ENCODE measurements at regions not wholly inside any gene's neighbourhood (a gene's known extent, or its start where the extent isn't known, plus 50 kb on each side); places are given as distances from the start of the nearest gene placed in this dataset.

- no peaks in the 10 kb centered on the region for H3K4me1 ChIP-seq (replicated peaks in 1 of 2)
- no peak overlapping the region for H3K4me3 ChIP-seq
- WGBS, 4 donors: 36 to 53% (median 44%) methylated on average over 4 of the region's 4 CpGs
- H3K27me3 ChIP-seq: no peaks in the 10 kb centered on the region
- H3K36me3 ChIP-seq (replicated peaks in 1 of 2): no peaks in the 10 kb centered on the region
- H3K9me3 ChIP-seq (replicated peaks in 1 of 3): peaks cover 0 to 6% (median 0%) of the 10 kb centered on the region in 3 donors
- TF ChIP-seq CTCF (IDR thresholded peaks at IDR 0.05): no peak
- no peak for TF ChIP-seq POLR2A (IDR thresholded peaks at IDR 0.05)
- intact Hi-C loops (cut with DNase I): no loop called here
- H3K27ac ChIP-seq: no peak overlapping the region
- DNase-seq: no peak
Measured at GRCh38 chr19:30978639-30979038, 370.6 kb downstream of the TSHZ3 start.

GRCh38 chr19:30969591-30969990 is 379.6 kb downstream of the TSHZ3 start:
- 95 to 97% (median 96%) methylated on average over 2 of the region's 2 CpGs for WGBS, 4 donors
- DNase-seq: no peak
- no peaks in the 10 kb centered on the region for H3K9me3 ChIP-seq (replicated peaks in 1 of 3)
- no peak overlapping the region for H3K27ac ChIP-seq
- intact Hi-C loops (cut with DNase I): no loop called here
- TF ChIP-seq CTCF (IDR thresholded peaks at IDR 0.05) (no peak), POLR2A (IDR thresholded peaks at IDR 0.05) (no peak)
- no peaks in the 10 kb centered on the region for H3K4me1 ChIP-seq (replicated peaks in 1 of 2)
- no peaks in the 10 kb centered on the region for H3K36me3 ChIP-seq (replicated peaks in 1 of 2)
- no peaks in the 10 kb centered on the region for H3K27me3 ChIP-seq
- no peak overlapping the region for H3K4me3 ChIP-seq

GRCh38 chr19:30968841-30969399 is 380.3 kb downstream of the TSHZ3 start:
- H3K27me3 ChIP-seq: no peaks in the 10 kb centered on the region
- no peak overlapping the region for H3K27ac ChIP-seq
- no peaks in the 10 kb centered on the region for H3K4me1 ChIP-seq (replicated peaks in 1 of 2)
- intact Hi-C loops (cut with DNase I): no loop called here
- H3K4me3 ChIP-seq: no peak overlapping the region
- no peaks in the 10 kb centered on the region for H3K36me3 ChIP-seq (replicated peaks in 1 of 2)
- no peaks in the 10 kb centered on the region for H3K9me3 ChIP-seq (replicated peaks in 1 of 3)
- no peak for DNase-seq
- 74 to 86% (median 83%) methylated on average over 5 of the region's 5 CpGs for WGBS, 4 donors
- TF ChIP-seq CTCF (IDR thresholded peaks at IDR 0.05) (no peak), POLR2A (IDR thresholded peaks at IDR 0.05) (no peak)

DNA sequence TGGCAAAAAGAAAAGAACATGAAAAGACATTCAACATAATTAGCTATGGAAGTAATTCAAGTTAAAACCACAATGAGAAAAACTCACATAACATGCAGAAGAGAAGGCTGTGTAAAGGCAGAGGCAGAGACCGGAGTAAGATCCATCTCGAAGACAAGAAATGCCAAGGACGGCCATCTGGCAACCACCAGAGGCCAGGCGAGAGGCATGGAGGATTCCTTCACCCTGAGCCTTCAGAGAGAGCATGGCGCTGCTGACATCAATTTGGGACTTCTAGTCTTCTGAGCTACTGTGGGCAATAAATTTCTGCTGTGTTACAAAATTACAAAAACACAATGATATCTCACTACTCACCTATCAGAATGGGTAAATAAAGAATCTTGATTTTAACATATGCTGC is 381.0 kb downstream of the TSHZ3 start:
- no peaks in the 10 kb centered on the region for H3K9me3 ChIP-seq (replicated peaks in 1 of 3)
- H3K27me3 ChIP-seq: no peaks in the 10 kb centered on the region
- H3K4me1 ChIP-seq (replicated peaks in 1 of 2): no peaks in the 10 kb centered on the region
- H3K4me3 ChIP-seq: no peak overlapping the region
- no peaks in the 10 kb centered on the region for H3K36me3 ChIP-seq (replicated peaks in 1 of 2)
- TF ChIP-seq CTCF (IDR thresholded peaks at IDR 0.05) (peak in 4 of 6 experiments; percentile 9 to 23 (median 18)), POLR2A (IDR thresholded peaks at IDR 0.05) (no peak)
- peak in 4 of 7 donors; percentile 18 to 32 (median 22) for DNase-seq
- H3K27ac ChIP-seq: no peak overlapping the region
- WGBS, 4 donors: 37 to 60% (median 47%) methylated on average over 5 of the region's 5 CpGs
- intact Hi-C loops (cut with DNase I): no loop called here

All from adrenal gland (tissue), 9 donors.